GM18867 (cell line): ENCODE measurements at regions not wholly inside any gene's neighbourhood (a gene's known extent, or its start where the extent isn't known, plus 50 kb on each side); places are given as distances from the start of the nearest gene placed in this dataset.

ENCODE experiments used
- ATAC-seq: cut with Tn5 transposase; IDR thresholded peaks from one replicate; pipeline ENCODE4 v1.9.1; 2021; ENCODE audit warnings: mild to moderate bottlenecking, moderate library complexity; ENCODE audit not compliant: unreplicated experiment

- no peak for ATAC-seq
These were observed 409.0 kb upstream of the PROK2 start for GRCh38 chr3:72193771-72194430.

- no peak for ATAC-seq
These were observed 407.6 kb upstream of the PROK2 start for GRCh38 chr3:72192572-72192971.

DNA sequence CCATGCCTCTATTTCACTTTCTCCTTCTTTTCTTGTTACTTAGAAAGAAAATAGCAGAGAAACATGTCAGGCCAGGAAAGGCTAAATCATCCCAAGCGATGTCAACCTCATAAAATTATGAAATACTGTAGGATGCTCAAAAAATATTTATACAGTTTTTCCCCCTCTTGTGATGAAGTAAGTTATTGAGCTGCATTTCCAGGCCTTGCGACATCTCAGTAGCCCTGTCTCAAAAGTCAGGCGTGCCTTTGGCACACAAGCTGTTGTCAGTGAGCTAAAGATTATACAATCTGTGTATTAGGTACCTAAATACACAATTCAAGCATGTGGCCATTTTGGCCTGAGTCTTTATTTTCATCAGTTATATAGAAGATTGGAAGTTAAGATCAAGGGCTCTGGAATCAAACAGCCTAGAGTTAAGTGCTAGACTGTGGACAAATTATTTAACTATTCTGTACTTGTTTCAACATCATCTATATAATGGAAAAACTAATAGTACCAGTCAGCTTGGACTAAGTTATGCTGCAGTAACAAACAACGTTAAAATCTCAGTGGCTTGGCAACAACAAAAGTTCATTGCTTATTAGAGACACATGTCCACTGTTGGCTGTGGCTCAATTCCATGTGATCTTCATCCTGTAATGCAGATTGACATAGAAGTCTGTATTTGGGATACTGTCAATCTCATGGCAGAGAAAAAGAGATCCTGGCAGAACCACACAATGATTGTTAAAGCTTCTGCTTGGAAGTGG lies 406.4 kb upstream of the PROK2 start:
- no peak for ATAC-seq

DNA sequence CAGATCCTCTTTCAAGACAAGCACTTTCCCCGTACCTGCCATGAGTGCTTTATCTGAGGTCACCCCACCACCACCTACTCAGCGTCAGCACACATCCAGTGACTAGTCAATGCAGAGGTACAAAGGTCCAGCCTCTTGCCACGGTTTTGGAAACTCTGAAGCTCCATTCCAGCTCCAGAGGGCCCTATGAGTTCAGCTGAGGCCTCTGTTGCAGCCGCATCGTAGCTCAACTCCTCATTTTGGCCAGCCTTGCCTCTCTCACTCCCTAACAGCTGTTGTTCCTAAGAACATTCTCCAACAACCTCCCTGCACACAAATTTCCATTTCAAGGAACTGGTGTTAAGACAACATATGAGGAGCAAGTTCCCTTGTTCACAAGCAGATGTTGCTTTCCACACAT lies 405.1 kb upstream of the PROK2 start:
- ATAC-seq, result no peak

GRCh38 chr3:72189339-72189738 lies 404.4 kb upstream of the PROK2 start:
- no peak for ATAC-seq

- no peak for ATAC-seq
These were observed 403.6 kb upstream of the PROK2 start for GRCh38 chr3:72188536-72188935.

DNA sequence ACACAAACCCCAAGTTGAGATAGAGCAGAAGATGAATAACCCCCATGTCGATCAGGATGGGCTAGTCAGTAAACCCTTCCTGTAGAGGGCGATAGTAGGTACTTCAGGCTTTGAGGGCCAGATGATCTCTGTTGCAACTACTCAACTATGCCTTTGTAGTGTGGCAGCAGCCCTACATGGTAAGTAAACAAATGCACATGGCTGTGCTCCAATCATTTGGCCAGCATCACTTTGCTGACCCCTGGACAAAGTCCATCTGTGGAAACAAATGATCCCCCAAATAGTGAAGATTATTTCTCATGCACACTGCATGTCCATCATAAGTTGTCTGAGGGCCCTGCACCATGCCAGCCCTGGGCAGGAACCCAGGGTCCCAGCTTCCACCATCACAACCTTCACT lies 402.2 kb upstream of the PROK2 start:
- no peak for ATAC-seq

DNA sequence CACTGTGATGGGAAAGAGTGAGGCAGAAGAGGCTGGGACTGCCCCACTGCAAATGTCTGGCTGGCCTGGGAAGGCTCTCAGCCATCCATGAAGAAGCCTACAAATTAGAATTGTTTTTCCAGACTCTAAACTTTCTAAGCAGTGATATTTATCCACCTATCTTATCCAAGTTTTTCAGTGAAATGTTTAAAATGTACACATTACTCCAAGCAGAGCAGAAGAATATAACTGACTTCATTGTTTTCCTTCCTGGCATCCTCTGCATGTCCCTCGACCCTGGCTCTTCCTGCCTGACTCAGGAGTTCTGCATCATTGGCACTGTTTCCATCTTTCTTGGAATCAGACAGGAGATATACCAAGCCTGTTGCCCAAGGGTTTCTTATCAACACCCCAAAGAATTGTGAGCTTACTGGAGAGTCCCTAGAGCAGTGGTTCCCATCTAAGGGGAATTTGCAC lies 401.5 kb upstream of the PROK2 start:
- no peak for ATAC-seq

DNA sequence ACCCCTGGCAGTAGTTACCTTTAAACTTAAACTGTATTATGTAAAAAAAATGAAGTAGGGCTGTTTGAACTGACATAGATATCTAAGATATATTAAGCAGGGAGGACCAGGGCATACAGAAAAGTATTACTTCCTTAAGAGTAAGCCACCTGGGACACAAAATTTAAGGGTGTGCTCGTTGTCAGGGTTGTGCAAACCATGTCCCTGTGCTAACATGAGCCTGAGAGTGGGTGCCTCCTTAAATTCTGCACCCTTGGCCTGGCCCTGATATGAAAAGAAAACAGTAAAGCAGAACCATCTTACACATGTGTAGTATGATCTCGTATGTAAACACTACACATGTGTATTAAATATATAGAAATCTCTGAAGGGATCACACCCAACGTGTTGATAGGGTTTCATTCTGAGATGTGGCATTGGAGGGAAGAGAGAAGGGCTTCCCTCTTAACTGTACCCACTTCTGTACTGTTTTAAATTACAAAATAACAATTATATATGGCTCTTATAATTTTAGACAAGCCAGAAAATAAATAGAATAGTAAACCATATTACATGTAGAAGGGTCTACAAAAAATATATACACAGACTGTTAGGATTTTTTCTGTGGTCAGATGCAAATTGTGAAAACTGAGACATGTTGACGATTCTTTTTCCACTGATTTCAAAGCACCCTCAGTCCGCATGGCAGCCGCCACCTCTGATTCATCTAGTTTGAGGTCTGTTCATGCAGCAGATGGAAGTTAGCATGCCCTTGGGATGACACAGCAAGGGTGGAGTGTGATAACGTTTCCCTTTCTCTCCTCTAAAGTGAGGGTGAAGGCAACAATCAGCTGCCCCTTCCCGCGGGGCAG lies 400.8 kb upstream of the PROK2 start:
- ATAC-seq, result peak; percentile 45

GRCh38 chr3:72183489-72183888 lies 398.5 kb upstream of the PROK2 start:
- no peak for ATAC-seq

DNA sequence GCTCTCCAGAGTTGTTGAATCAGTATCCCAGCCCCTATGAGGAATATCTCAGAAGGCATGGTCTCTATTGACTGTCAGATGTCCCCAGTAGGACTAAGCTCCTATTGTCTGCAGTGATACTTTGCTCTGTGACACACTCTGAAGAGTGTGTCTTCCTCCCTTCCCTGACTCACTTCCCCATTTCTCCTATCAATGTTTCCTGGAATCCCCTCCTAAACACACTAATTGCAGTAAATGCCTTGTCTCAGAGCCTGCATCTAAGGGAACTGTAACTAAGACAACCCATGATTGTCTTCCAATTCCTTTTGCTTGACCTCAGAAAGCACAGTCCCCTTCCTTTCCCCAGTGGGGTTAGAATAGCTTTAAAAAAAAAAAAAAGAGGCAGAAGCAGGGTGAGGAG lies 397.3 kb upstream of the PROK2 start:
- ATAC-seq, result no peak

- ATAC-seq, result no peak
These were observed 396.3 kb upstream of the PROK2 start for GRCh38 chr3:72181251-72181650.

GRCh38 chr3:72180405-72180804 lies 395.5 kb upstream of the PROK2 start:
- ATAC-seq, result no peak

DNA sequence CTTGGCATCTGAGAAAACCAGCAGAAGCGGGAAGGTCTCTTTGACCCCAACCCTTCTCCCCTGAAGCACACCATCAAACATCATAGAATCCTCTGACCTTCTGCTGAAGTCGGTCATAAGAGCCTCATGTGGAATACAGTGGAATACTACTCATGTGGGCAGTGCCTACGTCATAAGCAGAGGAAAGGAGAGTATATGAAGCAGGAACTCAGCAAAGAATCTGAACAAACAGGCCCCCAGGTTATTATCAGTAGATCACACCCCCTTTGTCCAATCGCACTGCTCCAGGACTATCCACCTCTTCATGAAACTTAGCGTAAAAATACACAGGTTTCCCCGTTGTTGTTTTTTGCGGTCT lies 394.1 kb upstream of the PROK2 start:
- ATAC-seq, result no peak

DNA sequence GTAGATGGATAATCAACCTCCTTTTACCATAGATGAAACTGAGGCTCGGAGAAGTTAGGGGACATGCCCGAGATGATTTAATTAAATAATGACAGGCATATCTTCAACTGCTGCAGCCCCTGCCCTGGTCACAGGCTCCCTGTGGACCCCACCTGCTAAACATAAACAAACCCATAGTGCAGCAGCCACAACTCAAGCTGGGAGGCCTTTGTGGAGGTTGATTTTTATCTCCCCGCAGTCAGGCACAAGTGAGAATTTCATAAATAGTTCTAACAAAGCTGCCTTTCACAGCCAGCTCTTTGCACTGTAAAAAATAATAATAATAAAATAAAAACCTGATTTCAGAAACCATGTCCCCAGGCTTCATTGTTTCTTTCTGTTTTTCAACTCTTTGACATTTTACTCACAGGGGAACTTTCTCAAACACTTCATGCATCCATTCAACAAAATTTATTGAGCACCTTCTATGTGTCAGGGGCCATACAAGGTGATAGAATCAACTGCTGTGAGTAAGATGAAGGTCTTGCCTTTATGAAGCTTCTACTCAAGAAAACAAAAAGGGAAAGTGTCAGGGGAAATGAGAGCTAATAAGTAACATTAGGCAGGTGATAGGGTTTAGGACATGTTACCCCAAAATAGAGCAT lies 393.6 kb upstream of the PROK2 start:
- no peak for ATAC-seq

- peak; percentile 39 for ATAC-seq
These were observed 392.4 kb upstream of the PROK2 start for GRCh38 chr3:72177075-72178050.

DNA sequence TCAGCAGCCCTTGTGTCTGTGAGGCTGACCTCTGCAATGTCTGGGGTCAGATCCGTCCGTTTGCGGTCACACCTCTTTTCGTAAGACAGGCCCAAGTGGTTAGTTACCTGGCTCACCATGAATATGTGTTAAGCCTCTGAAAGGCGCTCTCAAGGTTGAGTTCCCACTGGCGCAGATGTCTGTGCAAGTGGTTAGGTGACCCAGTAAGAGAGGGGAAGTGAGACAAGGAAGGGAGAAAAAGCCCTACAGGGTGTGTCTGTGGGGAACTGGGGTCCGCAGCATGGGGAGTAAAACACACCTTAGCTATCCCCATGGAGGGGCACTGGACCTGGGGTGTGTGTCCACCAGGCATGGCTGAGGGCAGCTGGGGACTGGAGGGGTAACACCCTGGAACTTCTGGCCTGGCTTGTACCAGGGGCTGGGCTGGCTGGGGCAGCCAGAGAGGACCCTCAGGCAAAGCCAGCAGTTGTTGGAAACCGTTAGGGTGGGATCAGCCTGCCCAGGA lies 391.6 kb upstream of the PROK2 start:
- ATAC-seq, result peak; percentile 92

GRCh38 chr3:72175296-72175858 lies 390.4 kb upstream of the PROK2 start:
- ATAC-seq, result no peak

DNA sequence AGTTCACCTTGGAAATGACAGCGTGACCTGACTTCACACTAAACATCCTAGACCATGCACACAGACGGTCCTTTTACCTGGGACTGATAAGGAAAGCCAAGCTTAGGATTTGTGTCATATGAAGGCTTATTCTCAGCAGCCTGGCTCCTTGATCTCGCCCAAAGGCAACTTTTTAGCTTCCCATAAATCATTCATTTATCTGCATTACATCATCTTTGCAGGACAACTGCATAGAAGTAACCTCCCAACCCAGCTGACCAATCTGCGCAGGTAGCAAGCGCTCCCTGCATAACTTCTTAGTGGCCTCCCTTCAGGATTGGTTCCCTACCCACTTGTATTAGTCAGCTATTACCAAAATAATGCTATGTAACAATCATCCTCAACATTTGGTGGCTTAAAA lies 389.9 kb upstream of the PROK2 start:
- no peak for ATAC-seq

DNA sequence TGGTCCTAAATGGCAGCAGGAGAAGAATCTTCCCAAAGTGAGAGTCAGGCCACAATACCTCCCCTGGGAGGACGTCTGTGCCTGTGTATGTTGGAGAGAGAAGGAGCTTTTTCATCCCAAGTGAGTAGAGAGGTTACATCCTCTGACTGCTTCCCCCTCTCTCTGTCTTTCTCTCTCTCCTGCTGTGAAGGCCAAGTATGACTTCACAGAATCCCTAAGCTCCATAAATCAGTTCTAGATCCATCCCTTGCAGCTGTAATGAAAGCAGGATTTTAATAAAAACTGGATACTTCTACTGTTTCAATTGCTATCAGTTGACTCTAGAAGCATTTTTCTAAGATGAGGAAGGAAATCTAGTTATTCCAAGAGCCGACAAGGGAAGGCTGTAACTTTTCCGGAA lies 389.1 kb upstream of the PROK2 start:
- ATAC-seq, result no peak
